HG02870 (cell line): ENCODE measurements at regions not wholly inside any gene's neighbourhood (a gene's known extent, or its start where the extent isn't known, plus 50 kb on each side); places are given as distances from the start of the nearest gene placed in this dataset.

Experiments
- ATAC-seq: cut with Tn5 transposase; IDR thresholded peaks from one replicate; pipeline ENCODE4 v1.9.1; 2021; ENCODE audit warnings: mild to moderate bottlenecking, moderate library complexity; ENCODE audit not compliant: unreplicated experiment

DNA sequence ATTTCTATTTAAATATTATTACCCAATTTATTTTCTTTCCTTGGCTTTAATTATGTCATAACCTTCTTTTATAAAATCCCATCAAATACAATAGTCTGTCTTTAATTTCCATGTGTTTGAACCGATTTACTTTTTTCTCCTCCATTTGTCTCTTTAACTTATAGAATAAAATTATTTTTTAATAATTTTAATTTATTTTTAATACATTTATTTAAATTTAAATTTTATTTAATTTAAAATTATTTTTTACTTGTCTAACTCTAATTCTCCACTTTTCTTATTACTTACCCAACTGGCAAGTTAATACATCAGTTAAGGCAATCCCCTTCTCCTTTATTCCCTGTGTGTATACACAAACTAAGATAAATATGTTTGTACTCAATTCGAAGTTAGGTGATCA lies 817.6 kb upstream of the NR2F2 start:
- no peak for ATAC-seq

DNA sequence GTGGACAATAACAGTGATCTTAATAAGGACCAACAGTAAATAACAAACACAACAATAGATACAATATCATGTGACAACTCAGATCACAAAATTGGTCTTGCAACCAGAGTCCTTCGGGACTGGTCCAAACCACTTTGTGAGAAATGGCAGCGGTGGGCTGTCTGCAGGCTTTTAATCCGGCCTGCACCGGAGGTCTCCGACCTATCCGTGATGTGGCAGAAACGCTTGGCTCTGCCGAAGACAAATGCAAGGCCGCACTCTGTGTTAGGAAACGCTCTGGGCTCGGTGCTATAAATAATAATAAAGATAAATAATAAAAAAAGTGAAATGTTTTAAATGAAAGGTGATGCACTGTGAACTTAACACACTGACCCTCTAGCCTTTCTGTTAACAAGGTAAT lies 810.6 kb upstream of the NR2F2 start:
- ATAC-seq = no peak

DNA sequence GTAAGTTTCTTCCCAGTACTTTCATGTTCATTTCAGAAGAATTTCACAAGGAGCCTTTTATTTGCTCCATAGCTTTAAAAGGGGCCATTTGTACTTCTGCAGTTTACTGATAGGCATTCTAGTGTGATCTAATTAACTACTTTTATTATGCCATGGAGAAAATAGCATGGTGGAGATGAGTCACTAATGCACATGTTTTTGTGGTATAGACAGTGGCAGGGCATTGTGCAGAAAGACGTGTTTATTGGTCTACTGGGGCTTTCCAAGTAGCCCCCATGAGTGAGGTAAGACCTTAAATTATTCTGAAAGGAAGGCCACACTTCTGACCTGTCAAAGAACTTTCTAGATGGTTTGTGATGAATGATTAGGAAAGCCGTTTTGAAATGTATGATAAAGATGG lies 810.0 kb upstream of the NR2F2 start:
- no peak for ATAC-seq

DNA sequence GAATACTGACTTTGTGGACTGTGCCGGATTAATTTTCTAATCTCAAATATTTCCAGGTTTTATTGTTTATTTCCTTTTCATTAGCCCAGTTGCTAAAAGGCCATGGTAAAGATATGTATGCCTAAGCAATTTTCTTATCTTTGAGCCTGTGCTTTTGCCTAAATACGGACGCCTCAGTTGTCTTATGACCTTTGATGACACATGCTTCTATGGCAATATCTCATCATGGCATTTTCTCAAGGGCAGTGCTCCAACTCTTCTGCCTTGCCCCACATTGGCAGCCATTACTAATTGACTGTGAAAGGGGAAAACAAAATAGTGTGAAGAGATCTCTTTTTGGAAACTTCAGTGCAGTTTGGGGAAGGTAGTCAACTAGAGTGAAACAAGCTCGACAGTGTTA lies 809.6 kb upstream of the NR2F2 start:
- ATAC-seq = no peak

DNA sequence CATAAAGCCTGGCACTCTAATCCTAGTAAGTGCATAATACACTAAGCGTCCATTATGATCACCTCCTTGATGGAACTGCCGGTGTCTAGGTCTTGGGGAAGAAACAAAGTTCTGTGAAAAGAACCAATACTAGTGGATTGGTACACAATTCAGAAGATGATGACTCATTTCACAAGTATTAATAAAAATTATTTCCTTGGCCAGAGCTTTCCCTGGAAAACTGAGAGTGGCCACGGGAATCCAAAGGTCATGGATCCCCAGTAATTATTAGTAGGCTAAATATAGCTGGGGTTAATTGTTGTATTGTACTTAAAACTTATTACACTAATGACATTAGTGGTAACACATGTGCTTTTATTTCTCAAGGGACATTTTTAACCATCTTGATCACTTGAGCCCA lies 808.0 kb upstream of the NR2F2 start:
- ATAC-seq = no peak

DNA sequence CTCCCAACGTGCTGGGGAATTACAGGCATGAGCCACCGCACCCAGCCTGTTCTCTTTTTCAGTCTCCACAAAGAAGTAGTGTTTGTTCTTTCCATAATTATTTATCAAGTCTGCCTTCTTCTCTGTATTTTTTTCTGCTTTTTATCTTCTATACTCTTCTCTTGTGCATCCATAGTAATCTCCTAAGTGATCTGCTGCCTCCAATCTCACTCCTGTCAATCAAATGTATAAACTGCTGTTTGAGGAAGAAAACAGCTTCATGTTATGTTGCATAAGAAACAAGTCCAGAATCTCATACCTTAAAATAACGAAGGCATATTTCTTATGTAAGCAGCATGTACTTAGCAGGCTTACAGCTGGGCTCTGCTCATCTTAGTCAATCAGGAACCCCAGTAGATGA lies 801.6 kb upstream of the NR2F2 start:
- no peak for ATAC-seq

DNA sequence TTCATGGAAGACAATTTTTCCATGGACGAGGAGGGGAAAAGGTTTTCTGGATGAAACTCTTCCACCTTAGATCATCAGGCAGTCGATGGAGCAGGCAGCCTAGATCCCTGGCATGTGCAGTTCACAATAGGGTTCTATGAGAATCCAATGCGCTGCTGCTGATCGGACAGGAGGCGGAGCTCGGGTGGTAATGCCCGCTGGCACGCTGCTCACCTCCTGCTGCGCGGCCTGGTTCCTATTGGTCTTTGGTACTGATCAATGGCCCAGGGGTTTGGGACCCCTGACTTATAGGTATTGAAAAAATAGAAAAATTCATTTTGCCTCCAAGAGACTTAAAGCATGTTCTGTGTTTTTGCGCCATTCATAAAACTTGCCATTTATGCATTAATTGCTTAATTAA lies 793.9 kb upstream of the NR2F2 start:
- no peak for ATAC-seq

DNA sequence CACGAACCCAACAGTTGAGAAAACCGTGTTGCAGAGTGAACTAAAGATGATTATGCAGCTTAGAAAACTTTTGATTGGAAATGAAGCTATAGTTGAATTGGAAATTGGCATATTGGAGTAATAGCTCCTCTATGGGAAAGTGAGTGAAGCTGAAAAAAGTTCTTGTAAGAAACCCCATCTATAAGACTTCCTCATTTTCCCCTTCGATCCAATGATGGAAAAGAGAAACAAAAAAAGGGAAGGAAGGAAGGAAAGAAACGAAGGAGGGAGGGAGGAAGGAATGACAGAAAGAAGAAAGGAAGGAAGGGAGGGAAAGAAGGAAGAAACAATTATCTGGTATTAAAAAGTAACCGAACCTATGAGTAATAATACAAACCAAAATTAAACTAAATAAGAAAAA lies 791.8 kb upstream of the NR2F2 start:
- ATAC-seq = no peak

DNA sequence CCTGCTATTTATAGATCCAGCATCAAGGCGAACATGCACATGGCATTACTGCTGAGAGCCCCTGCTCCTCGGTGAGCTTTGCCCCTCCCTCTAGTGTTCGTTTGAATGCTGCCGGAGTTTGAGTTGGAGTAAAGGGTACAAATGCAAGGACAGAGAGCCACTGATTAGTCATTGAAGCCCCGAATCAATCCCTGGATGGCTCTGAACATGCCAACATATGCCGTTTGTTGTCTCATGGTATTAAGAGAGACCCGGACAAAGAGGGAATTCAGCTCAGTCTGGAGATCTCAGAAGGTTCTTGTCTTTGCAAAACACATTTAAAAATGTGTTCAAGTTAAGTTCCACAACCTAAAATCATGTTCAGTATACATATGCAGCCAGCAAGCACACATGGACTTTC lies 789.2 kb upstream of the NR2F2 start:
- no peak for ATAC-seq

DNA sequence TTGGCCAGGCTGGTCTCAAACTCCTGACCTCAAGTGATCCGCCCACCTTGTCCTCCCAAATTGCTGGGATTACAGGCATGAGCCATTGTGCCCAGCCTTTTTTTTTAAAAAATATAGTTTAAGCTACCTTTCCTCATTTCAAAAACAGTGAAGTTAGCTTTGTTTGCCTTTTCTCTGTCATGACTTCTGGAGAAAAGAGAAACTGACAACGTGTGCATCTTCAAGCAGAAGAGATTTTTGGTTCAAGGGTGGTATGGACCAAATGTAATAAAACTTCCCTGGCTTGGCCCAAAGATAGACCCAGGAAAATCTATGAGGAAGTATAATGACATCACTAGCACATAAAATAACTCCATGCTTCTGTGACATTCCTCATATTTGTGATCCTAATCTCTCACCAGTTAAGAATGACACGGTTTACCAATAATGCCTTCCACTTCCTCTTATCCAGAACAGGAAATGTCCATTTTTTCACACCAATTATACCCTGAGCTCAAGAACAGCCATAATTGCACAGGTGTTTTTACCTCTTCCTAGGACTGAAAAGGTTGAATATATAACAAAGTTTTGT lies 781.2 kb upstream of the NR2F2 start:
- no peak for ATAC-seq

DNA sequence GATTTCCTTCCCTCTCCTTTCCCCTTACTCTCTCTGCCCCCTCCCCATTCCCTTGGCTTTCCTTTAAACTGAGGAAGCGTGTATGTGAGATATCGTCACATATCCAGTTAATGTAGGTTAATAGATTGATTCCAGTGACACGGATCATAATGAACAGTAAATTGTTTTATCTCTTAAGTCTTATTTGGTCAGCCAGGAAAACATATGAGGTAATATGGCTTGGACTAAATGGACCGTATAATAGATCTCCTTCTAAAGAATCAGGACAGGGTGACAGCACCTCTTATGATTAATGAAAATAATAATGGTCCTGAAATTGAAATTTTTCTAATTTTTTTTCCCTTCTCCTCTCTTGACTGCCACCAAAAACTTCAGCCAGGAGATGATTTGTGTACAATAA lies 779.8 kb upstream of the NR2F2 start:
- ATAC-seq = no peak

DNA sequence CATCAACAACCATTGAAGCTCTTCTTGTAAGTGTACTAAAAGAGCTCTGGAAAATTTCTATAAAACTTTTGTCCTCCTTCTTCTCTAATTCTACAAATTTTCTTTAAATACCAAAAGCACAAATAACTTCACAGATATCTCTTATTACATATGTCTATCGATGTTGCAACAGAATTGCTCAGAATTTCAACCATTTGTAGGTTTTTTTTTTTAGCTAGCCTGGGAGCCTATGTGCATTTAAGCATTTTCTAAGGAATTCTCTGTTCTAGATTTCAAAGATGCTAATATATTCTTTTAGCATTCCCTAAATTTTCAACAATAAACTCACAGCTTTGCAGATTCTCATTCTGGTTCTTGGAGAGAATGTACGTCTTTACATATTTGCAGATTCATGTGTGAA lies 774.3 kb upstream of the NR2F2 start:
- ATAC-seq = no peak

DNA sequence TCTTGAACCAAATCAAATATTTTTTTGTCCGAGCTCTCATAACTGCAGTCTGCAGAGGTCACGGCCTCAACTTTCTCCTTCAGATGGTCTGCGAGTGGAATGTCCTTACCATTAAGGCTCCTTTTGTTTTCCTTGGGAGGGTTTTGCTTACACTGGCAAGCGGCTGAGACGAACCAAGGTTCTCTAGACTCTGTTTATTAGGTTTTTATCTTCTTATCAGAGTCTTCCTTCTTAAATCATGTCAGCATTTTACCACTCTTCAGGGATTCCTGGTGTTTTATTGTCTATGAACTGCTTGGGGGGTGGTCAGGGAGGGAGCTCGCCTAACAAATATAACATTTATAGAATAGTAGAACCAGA lies 773.7 kb upstream of the NR2F2 start:
- no peak for ATAC-seq

DNA sequence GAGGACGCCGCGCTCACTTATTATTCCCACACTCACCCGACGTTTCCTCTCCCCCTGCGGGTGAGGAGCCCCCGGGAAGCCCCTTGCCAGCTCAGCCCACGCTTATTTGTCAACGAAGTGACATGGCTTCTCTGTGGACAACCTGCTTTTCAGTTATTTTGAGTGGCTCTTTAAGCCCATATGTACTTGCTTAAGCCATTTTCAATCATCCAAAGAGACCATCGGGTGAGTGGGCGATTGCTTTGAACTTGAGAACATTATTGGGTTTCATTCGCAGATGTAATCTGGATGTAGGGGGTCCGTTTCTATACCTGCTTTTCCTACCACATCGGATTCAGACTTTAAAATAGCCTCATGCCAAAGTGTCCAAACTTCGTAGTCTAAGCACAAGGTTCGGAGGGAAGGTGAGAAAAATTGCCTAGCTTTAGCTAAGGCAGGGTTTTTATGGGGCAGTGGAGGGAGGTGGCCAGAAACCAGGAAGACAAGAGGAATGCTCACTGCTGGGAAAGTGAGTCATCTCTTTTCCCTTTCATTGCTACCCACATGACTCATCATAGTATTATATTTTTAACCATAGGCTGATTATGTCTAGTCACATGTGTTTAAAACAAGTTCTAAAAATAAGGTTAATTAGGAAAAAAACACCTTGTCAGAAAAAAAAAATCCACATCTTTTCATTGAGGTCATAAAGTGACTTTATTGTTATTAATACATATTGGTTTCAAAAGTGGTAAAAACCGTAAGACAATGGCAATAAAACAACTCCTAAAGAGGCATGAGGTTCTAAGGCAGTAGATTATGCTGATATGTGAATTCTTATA lies 773.1 kb upstream of the NR2F2 start:
- ATAC-seq = no peak

DNA sequence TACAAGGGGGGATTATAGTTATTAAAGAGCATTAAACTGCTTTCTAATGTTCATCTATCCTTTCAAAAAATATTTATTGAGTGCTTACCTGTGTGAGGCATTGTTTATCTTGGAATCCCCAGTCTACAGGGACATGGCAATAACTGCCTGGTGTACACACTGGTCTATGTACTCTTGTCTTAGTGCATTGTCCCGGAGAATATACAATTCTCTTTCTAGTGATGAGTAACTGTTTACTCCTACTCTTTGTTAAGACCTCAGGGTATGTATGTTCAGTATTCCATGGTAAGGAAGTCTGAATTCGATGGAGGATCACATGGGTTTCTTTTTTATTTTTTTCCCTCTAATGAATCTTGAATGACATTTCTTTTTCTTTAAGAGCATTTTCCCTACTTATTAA lies 772.4 kb upstream of the NR2F2 start:
- no peak for ATAC-seq

DNA sequence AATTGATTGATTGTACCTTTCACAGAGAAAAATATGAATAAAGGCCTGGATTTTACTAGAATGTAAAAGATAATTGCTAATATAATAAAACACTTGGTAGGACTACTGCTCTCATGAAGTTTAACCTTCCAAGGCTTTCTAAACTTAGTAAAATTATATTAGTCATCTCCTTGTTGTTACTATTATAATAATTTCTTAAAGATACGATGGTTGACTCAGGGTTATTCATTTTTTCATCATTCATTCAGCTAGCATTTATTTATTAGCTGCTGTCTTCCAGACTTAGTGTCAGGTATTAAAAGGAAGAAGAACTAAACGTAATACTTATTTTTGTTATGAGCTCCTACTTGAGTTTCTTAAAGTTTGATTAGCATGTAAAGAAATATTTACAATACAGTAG lies 771.6 kb upstream of the NR2F2 start:
- no peak for ATAC-seq

DNA sequence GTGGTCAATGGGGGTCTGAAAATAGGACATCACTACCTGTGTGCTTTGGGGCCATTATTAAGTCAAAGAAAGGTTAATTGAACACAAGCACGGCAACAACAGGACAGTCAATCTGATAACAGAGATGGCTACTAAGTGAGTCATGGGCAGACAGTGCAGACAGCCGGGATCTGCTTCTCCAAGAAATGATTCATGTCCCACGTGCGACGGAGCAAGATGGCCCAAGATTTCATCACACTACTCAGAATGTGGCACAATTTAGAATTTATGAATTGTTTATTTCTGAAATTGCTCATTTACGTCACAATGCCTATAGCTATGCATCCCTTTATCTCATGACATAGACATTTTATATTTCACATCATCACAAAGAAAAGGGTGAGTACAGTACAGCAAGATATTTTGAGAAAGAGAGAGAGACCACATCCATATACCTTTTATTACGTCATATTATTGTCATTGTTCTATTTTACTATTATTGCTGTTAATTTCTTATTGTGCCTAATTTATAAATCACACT lies 770.6 kb upstream of the NR2F2 start:
- no peak for ATAC-seq

DNA sequence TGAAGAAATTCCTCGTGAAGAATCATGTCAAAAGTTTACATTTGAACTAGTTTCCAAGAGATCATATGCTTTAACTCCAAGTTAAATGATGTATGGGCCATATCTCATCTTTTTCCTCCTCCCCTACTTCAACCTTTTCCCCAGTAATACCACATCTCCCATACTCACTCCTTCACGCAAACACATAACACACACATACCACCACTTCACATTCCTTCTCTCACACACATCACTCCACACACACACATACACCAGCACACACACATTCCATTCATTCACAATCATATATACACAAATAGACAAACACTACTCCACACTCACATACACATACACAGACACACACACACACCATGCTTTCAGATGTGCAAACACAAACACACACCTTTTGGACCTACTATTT lies 769.0 kb upstream of the NR2F2 start:
- ATAC-seq = no peak

DNA sequence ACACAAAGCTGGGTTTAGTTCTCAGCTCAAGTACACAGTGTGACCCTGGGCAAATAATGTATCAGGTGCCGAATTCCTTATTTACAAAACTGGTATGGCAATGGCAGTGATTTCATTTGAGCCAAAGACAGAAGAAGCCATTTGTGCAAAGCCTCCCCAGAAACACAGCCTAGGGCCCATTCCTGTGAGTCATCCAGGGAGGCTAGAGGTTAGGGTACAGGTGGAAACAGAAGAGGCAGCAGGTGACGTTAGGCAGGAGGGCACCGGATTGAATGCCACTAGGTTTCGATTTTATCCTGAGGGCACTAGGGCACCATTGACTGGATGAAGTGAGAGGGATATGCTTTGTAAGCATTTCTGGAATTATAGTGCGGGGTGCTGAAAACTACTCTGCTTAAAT lies 766.9 kb upstream of the NR2F2 start:
- no peak for ATAC-seq

DNA sequence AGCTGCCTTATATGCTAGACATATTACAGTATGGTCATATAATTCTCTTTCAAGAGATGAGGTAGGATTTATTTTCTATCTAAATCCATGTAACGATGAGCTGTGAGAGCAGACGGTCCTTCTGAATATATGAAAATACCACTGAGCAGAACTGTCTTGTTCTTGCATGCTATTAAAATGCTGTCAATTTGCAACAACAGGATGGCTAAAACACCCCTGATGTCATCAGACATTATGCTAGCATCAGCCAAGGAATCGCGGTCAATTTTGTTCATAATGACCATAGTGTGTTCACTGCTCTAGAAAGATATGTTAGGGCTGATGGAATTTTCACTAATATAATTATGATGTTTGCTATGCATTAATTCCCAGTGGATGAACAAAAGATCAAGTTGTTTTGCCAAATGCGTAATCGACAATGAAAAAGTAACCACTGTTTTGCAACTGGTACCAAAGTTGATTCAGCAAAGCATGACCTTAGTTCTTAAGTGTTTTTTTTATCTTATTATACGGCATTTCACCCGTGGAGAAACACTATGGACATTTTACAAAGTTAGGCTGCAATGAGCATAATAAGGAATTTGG lies 765.4 kb upstream of the NR2F2 start:
- ATAC-seq = no peak

DNA sequence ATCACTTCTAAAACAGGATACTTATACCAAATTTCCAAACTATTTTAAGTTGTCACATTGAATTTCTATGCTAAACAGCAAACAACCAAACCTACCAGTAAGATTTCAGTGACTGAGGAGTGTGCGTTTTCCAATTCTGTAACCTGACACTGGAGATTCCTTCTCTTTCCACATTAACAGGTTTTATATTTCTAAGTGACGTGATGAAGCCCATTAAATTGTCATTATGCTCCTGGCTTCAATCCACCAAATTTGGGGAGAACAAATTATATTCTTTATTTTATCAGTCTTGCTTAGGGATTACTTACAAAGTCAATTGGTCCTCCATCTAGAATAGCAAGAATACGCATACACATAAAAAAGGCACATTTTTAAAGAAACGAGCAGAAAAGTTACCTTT lies 764.8 kb upstream of the NR2F2 start:
- ATAC-seq = no peak

DNA sequence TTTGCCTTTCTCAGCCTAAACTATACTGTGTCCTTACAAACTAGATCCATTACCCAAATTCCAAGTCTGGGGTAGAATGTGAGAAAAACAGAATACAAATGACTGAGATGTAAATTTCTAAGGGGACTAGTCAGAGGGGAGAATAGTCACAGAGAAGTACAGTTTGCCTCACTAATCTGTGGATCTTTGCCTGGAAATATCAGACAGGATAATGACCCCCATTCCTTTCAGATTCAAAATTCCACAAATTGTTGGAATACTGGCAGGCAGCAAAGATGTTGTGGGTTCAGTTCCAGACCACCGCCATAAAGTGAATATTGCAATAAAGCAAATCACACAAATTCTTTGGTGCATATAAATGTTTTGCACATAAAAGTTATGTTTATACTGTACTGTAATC lies 762.8 kb upstream of the NR2F2 start:
- ATAC-seq = no peak
